Sigmoid colon (tissue), 6 donors: ENCODE measurements at regions not wholly inside any gene's neighbourhood (a gene's known extent, or its start where the extent isn't known, plus 50 kb on each side); places are given as distances from the start of the nearest gene placed in this dataset.

Experiments used
- DNase-seq: peaks from one replicate; pipeline ENCODE4 v3.0.0-alpha.2; 2019
- H3K27ac ChIP-seq, 4 donors: fragments of 200-600 bp; sonication (generic); one replicate each; pipeline ENCODE4 v1.5.1; 2016 to 2019; ENCODE audit warnings: mild to moderate bottlenecking in 1 of 4
- H3K27me3 ChIP-seq, 3 donors: fragments of 200-600 bp; sonication (generic); one replicate each; pipeline ENCODE4 v1.5.1; 2019; ENCODE audit warnings: mild to moderate bottlenecking in 1 of 3
- H3K36me3 ChIP-seq, 4 donors: fragments of 200-600 bp; sonication (generic); one replicate each; pipeline ENCODE4 v1.5.1; 2016 to 2019
- H3K4me1 ChIP-seq, 4 donors: fragments of 200-600 bp; sonication (generic); one replicate each; pipeline ENCODE4 v1.5.1; 2017 to 2019
- H3K4me3 ChIP-seq, 4 donors: fragments of 200-600 bp; sonication (generic); one replicate each; pipeline ENCODE4 v1.5.1; 2017 to 2019; ENCODE audit warnings: mild to moderate bottlenecking in 2 of 4, moderate library complexity in 1 of 4
- H3K9me3 ChIP-seq, 4 donors: fragments of 200-600 bp in 3 of 4; sonication (generic) in 3 of 4; one replicate each; pipeline versions ENCODE4 v1.5.1 to v1.6.1; 2013 to 2019
- CTCF ChIP-seq, 4 experiments: fragments of 450-650 bp in 3 of 4; fragments of 200-600 bp in 1 of 4; IDR thresholded peaks; one replicate each; pipeline ENCODE4 v1.5.1; 2016 to 2019; ENCODE audit warnings: antibody characterized with exemption in 4 of 4, mild to moderate bottlenecking in 3 of 4, moderate library complexity in 2 of 4
- EP300 ChIP-seq, 4 donors: sonication (generic); formaldehyde crosslinking; IDR thresholded peaks; one replicate each; pipeline ENCODE4 v1.6.1; 2017; ENCODE audit warnings: antibody characterized with exemption in 4 of 4
- POLR2A ChIP-seq, 2 donors: fragments of 450-650 bp; IDR thresholded peaks; one replicate each; pipeline ENCODE4 v1.6.1; 2016; ENCODE audit warnings: antibody characterized with exemption in 2 of 2, mild to moderate bottlenecking in 2 of 2, moderate library complexity in 2 of 2
- POLR2AphosphoS5 ChIP-seq, 4 donors: sonication (generic); formaldehyde crosslinking; IDR thresholded peaks; one replicate each; pipeline ENCODE4 v1.6.1; 2017; ENCODE audit warnings: antibody characterized with exemption in 4 of 4
- WGBS, 2 donors: extraction: QIAGEN DNeasy Blood & Tissue Kit; methylation state at CpG; one replicate each; pipeline ENCODE4 v1.1.7; 2013; 5-methylcytosine and 5-hydroxymethylcytosine counted together
- intact Hi-C: fragments of 100-400 bp; cut with DNase I; formaldehyde crosslinking; loops from one replicate; pipeline ENCODE4 v1.15.1; 2023
- donor health status: healthy with polysubstance abuse.
- donor health status: healthy.

- Histone ChIP-seq H3K4me3 (no peak overlapping the region), H3K27ac (no peak overlapping the region), H3K27me3 (no peaks in the 10 kb centered on the region), H3K4me1 (peaks cover 0 to 25% (median 14%) of the 10 kb centered on the region in 4 donors), H3K36me3 (no peaks in the 10 kb centered on the region), H3K9me3 (no peaks in the 10 kb centered on the region)
- DNase-seq = no peak
- TF ChIP-seq POLR2AphosphoS5 (IDR thresholded peaks at IDR 0.05) = no peak
- no peak for TF ChIP-seq EP300 (IDR thresholded peaks at IDR 0.05)
- no peak for TF ChIP-seq CTCF (IDR thresholded peaks at IDR 0.05)
- no peak for TF ChIP-seq POLR2A (IDR thresholded peaks at IDR 0.05)
- WGBS, 2 donors = 85 to 90% methylated on average over 6 of the region's 6 CpGs
- intact Hi-C loops = no loop called here
These were observed 124.7 kb upstream of the GLI2 start for GRCh38 chr2:120611016-120611415.

- Histone ChIP-seq H3K36me3 (no peaks in the 10 kb centered on the region), H3K9me3 (no peaks in the 10 kb centered on the region), H3K4me3 (no peak overlapping the region), H3K27me3 (no peaks in the 10 kb centered on the region), H3K4me1 (peaks cover 0 to 25% (median 14%) of the 10 kb centered on the region in 4 donors), H3K27ac (no peak overlapping the region)
- TF ChIP-seq POLR2A (IDR thresholded peaks at IDR 0.05) (no peak), POLR2AphosphoS5 (IDR thresholded peaks at IDR 0.05) (no peak), CTCF (IDR thresholded peaks at IDR 0.05) (no peak), EP300 (IDR thresholded peaks at IDR 0.05) (no peak)
- WGBS, 2 donors = 84 to 85% methylated on average over 13 of the region's 13 CpGs
- DNase-seq = no peak
- intact Hi-C loops = no loop called here
These were observed 123.7 kb upstream of the GLI2 start for GRCh38 chr2:120611961-120612360.

GRCh38 chr2:120612471-120612870 lies 123.2 kb upstream of the GLI2 start:
- WGBS, 2 donors = 79 to 85% methylated on average over 7 of the region's 7 CpGs
- Histone ChIP-seq H3K4me3 (no peak overlapping the region), H3K27me3 (no peaks in the 10 kb centered on the region), H3K27ac (no peak overlapping the region), H3K4me1 (peaks cover 0 to 25% (median 14%) of the 10 kb centered on the region in 4 donors), H3K36me3 (no peaks in the 10 kb centered on the region), H3K9me3 (no peaks in the 10 kb centered on the region)
- DNase-seq = no peak
- intact Hi-C loops = no loop called here
- no peak for TF ChIP-seq CTCF (IDR thresholded peaks at IDR 0.05)
- TF ChIP-seq POLR2A (IDR thresholded peaks at IDR 0.05) = no peak
- TF ChIP-seq POLR2AphosphoS5 (IDR thresholded peaks at IDR 0.05) = no peak
- TF ChIP-seq EP300 (IDR thresholded peaks at IDR 0.05) = no peak

GRCh38 chr2:120612931-120613330 lies 122.7 kb upstream of the GLI2 start:
- H3K27me3 ChIP-seq = no peaks in the 10 kb centered on the region
- H3K9me3 ChIP-seq = no peaks in the 10 kb centered on the region
- H3K27ac ChIP-seq = no peak overlapping the region
- DNase-seq = no peak
- H3K4me3 ChIP-seq = no peak overlapping the region
- H3K36me3 ChIP-seq = no peaks in the 10 kb centered on the region
- WGBS, 2 donors = 23 to 72% methylated on average over 7 of the region's 7 CpGs
- intact Hi-C loops = no loop called here
- TF ChIP-seq POLR2A (IDR thresholded peaks at IDR 0.05) = no peak
- no peak for TF ChIP-seq CTCF (IDR thresholded peaks at IDR 0.05)
- TF ChIP-seq POLR2AphosphoS5 (IDR thresholded peaks at IDR 0.05) = no peak
- TF ChIP-seq EP300 (IDR thresholded peaks at IDR 0.05) = no peak
- H3K4me1 ChIP-seq = peaks cover 0 to 25% (median 14%) of the 10 kb centered on the region in 4 donors
